Lower lobe of right lung (tissue), 2 donors: ENCODE measurements at regions not wholly inside any gene's neighbourhood (a gene's known extent, or its start where the extent isn't known, plus 50 kb on each side); places are given as distances from the start of the nearest gene placed in this dataset.

Source experiments
- ATAC-seq, 2 donors: fragments of 200-7000 bp; cut with Tn5 transposase; one replicate each; pipeline ENCODE4 v1.9.1; 2020 to 2022; ENCODE audit warnings: mild to moderate bottlenecking in 2 of 2, moderate library complexity in 2 of 2
- DNase-seq: peaks from one replicate; pipeline ENCODE4 v3.0.0-alpha.2; 2020
- H3K27ac ChIP-seq: fragments of 200-600 bp; one replicate; pipeline ENCODE4 v1.8.0; 2022
- H3K27me3 ChIP-seq: fragments of 200-600 bp; one replicate; pipeline ENCODE4 v1.8.0; 2022; ENCODE audit warnings: low read depth
- H3K36me3 ChIP-seq: fragments of 200-600 bp; one replicate; pipeline ENCODE4 v1.8.0; 2022; ENCODE audit warnings: mild to moderate bottlenecking
- H3K4me1 ChIP-seq: fragments of 200-600 bp; one replicate; pipeline ENCODE4 v1.8.0; 2022
- H3K4me3 ChIP-seq: fragments of 200-600 bp; one replicate; pipeline ENCODE4 v1.8.0; 2022; ENCODE audit warnings: mild to moderate bottlenecking
- H3K9me3 ChIP-seq: fragments of 200-600 bp; one replicate; pipeline ENCODE4 v1.8.0; 2022
- CTCF ChIP-seq: fragments of 200-600 bp; IDR thresholded peaks from one replicate; pipeline ENCODE4 v1.8.0; 2022; ENCODE audit warnings: antibody characterized with exemption, mild to moderate bottlenecking
- intact Hi-C: fragments of 100-400 bp; cut with DNase I; formaldehyde crosslinking; loops from one replicate; pipeline ENCODE4 v1.11.0; 2022
- donor health status: DM: no; HTN: yes; CAD: no; lungs with severe emphysema.

- Histone ChIP-seq H3K4me3 (no peak overlapping the region), H3K27ac (no peak overlapping the region), H3K4me1 (no peaks in the 10 kb centered on the region), H3K9me3 (no peaks in the 10 kb centered on the region), H3K36me3 (no peaks in the 10 kb centered on the region), H3K27me3 (no peaks in the 10 kb centered on the region)
- TF ChIP-seq CTCF, result no peak
- intact Hi-C loops, result no loop called here
- ATAC-seq (no peak), DNase-seq (no peak)
These were observed 1043.0 kb downstream of the TBC1D22A start for GRCh38 chr22:47805394-47805935.

- ATAC-seq, result no peak
- H3K4me3 ChIP-seq, result no peak overlapping the region
- no peak overlapping the region for H3K27ac ChIP-seq
- intact Hi-C loops, result no loop called here
- no peak for DNase-seq
- H3K4me1 ChIP-seq, result no peaks in the 10 kb centered on the region
- no peaks in the 10 kb centered on the region for H3K27me3 ChIP-seq
- TF ChIP-seq CTCF, result no peak
- no peaks in the 10 kb centered on the region for H3K36me3 ChIP-seq
- no peaks in the 10 kb centered on the region for H3K9me3 ChIP-seq
These were observed 1041.8 kb downstream of the TBC1D22A start for GRCh38 chr22:47804281-47804680.

- Histone ChIP-seq H3K9me3 (no peaks in the 10 kb centered on the region), H3K4me1 (no peaks in the 10 kb centered on the region), H3K27me3 (no peaks in the 10 kb centered on the region), H3K4me3 (no peak overlapping the region), H3K36me3 (no peaks in the 10 kb centered on the region), H3K27ac (no peak overlapping the region)
- peak in 1 of 2 donors; percentile 21 for ATAC-seq
- DNase-seq, result no peak
- TF ChIP-seq CTCF, result no peak
- intact Hi-C loops, result no loop called here
These were observed 1040.0 kb downstream of the TBC1D22A start for GRCh38 chr22:47802421-47802820.

GRCh38 chr22:47801541-47802245, 1039.2 kb downstream of the TBC1D22A start:
- no peak for ATAC-seq
- H3K9me3 ChIP-seq, result no peaks in the 10 kb centered on the region
- no peak for TF ChIP-seq CTCF
- H3K4me3 ChIP-seq, result no peak overlapping the region
- H3K4me1 ChIP-seq, result no peaks in the 10 kb centered on the region
- H3K27ac ChIP-seq, result no peak overlapping the region
- no peaks in the 10 kb centered on the region for H3K27me3 ChIP-seq
- no peak for DNase-seq
- intact Hi-C loops, result no loop called here
- H3K36me3 ChIP-seq, result no peaks in the 10 kb centered on the region

- TF ChIP-seq CTCF, result no peak
- Histone ChIP-seq H3K27ac (no peak overlapping the region), H3K9me3 (no peaks in the 10 kb centered on the region), H3K4me1 (no peaks in the 10 kb centered on the region), H3K4me3 (no peak overlapping the region), H3K27me3 (peaks cover 6% of the 10 kb centered on the region), H3K36me3 (no peaks in the 10 kb centered on the region)
- ATAC-seq (no peak), DNase-seq (no peak)
- intact Hi-C loops, result no loop called here
These were observed 1035.8 kb downstream of the TBC1D22A start for GRCh38 chr22:47798229-47798628.
